Stimulated activated CD4-positive, alpha-beta T cell treated with anti-CD3 and anti-CD28 coated beads, Interleukin-12 subunit alpha, Interleukin-12 subunit beta, amount 100 ng/mL, for 48 hours (primary cell): ENCODE measurements at regions not wholly inside any gene's neighbourhood (a gene's known extent, or its start where the extent isn't known, plus 50 kb on each side); places are given as distances from the start of the nearest gene placed in this dataset.
"Not testable (repeated sequence)": the region's sequence is repeated elsewhere in the genome, so short reads cannot be mapped to it uniquely, and the experiment has no call there.

Experiments used
- DNase-seq, 3 donors: peaks; one replicate each; pipeline ENCODE4 v3.0.0-alpha.2; 2020; ENCODE audit warnings: low read depth in 2 of 3, low spot score in 1 of 3

DNA sequence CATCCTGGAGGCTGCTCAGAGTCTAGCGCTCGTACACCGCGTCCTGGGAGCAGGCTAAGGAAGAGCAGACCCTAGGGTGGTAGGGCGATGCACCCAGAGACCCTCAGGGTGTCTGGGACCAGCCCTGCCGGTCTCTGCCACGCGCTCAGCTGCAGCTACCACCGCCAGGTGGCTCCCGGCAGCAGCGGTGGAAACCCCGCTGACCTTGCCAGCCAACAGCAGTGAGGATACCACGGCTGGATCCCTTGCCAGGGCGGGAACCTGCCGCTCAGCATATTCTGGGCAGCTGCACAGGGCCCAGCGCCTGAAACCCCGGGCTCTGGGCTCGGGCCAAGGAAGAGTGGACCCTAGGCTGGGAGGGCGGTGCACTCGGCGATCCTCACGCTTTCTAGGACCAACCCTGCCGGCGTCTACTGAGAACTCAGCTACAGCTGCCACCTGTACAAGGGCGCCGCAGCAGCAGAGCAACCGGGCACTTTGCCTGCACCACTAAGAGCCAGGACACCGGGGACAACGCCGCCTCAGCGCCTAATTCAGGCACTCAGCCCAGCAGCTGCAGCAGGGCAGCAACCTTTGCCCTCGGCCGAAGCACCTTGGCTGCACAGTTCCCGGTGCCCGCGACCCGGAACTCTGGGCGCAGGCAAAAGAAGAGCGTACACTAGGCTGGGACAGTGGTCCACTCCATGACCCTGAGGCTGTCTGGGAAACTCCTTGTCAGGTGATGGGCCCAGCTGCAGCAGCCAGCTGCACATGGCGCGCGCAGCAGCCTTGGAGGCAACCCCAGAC lies 80.8 kb downstream of the POTEB2 start:
- DNase-seq = not testable (repeated sequence)

DNA sequence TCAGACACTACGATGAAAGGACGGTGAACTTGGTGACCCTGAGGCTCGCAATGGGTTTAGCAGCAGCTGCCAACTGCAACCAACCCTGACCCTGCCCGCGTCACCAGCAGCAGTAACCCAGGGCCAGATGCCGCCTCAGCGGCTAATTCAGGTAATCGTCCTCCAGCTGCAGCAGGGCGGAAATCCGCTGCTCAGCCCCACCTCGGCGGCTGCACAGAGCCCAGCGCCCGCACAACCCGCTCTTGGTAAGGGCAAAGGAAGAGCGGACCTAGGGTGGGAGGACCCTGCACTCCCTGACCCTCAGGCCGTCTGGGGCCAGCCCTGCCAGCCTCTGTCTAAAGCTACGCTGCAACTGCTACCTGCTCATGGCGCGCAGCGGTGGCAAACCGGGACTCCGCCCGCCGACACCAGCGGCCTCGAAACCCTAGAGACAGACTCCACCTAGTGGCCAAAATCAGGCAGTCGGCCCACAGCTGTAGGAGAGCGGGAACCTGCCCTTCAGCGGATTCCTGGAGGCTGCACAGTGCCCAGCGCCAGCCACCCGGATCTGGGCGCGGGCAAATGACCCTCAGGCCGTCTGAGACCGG lies 82.4 kb downstream of the POTEB2 start:
- DNase-seq = not testable (repeated sequence)

DNA sequence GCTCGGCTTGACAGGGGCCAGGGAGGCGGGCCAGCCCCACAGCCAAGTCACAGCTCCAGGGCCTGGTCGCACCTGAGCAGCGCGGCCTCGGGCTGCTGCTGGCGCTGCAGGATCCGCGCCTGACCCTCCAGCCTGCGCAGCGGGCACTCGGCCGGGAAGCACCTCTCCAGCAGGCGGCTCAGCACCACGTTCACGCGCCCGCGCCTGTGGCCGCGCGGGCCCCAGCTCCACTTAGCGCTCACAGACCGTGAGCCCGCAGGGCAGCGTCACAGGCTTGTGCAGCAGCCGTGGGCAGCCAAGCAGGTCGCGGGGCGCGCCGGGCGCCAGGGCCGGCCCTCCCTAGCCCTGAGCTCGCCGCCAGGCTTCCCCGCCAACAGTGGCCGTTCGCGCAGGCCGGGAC lies 90.7 kb downstream of the POTEB2 start:
- DNase-seq = not testable (repeated sequence)

DNA sequence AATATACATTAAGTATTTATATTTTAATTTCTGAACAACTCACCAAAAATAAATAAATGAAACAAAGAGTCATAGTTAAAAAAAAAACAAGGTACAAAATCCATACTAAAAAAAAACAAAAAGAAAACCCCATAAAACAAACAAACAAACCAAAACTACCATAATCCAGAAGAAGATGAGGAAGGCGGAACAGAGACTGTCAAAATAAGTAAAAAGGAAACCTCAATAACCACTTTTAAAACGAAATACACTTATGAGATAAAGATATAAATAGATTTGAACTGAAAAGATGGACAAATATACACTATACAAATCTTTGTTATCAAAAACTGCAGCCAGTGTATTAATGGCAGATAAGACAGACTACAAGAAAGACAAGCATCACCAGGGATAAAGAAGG lies 98.2 kb downstream of the POTEB2 start:
- DNase-seq = not testable (repeated sequence)

DNA sequence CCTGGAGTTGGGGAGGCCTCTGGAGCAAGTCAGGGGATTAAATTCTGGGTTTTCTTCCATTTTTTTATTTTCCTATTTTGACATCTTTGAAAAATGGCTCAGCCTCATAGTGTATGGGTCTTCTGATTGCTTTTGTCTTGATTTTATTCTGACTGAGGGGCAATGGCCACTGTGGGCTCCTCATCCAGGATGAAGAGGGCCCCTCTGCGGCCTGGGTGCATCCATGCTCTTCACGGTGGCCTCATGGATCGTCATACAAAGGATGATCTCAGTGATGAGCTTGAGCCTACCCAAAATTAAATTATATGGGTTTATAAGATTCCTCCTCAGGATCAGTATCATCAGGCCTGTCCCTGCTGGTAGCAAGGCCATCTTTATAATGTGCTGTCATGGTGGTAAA lies 103.7 kb downstream of the POTEB2 start:
- DNase-seq = not testable (repeated sequence)

GRCh38 chr15:20756440-20756839 lies 109.7 kb downstream of the POTEB2 start:
- not testable (repeated sequence) for DNase-seq

- DNase-seq = peak in 1 of 3 donors; percentile 44
Observed at GRCh38 chr15:20755665-20756398, 110.3 kb downstream of the POTEB2 start.

- not testable (repeated sequence) for DNase-seq
Observed at GRCh38 chr15:20733493-20733892, 132.6 kb downstream of the POTEB2 start.
